ENCODE measurements at regions not wholly inside any gene's neighbourhood (a gene's known extent, or its start where the extent isn't known, plus 50 kb on each side); places are given as distances from the start of the nearest gene placed in this dataset.

DNA sequence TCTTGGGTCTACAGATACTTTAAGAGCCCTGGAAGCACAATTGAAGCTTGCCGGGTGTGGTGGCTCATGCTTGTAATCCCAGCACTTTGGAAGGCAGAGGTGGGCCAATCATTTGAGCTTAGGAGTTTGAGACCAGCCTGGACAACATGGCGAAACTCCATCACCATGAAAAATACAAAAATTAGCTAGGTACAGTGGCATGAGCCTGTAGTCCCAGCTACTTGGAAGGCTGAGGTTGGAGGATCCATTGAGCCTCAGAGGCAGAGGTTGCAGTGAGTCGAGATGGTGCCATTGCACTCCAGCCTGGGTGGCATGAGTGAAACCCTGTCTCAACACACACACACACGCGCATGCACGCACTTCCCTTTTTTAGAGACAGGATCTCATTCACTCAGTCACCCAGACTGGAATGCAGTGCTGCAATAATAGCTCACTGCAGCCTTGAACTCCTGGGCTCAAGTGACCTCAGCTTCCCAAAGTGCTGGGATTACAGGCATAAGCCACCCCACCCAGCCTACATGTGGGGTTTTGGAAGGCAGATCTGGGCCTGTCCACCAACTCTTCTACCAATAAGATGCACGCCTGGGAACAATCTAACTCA lies 182.5 kb upstream of the JARID2 start:
- DNase-seq (ENCODE audit: low spot score) = no peak

DNA sequence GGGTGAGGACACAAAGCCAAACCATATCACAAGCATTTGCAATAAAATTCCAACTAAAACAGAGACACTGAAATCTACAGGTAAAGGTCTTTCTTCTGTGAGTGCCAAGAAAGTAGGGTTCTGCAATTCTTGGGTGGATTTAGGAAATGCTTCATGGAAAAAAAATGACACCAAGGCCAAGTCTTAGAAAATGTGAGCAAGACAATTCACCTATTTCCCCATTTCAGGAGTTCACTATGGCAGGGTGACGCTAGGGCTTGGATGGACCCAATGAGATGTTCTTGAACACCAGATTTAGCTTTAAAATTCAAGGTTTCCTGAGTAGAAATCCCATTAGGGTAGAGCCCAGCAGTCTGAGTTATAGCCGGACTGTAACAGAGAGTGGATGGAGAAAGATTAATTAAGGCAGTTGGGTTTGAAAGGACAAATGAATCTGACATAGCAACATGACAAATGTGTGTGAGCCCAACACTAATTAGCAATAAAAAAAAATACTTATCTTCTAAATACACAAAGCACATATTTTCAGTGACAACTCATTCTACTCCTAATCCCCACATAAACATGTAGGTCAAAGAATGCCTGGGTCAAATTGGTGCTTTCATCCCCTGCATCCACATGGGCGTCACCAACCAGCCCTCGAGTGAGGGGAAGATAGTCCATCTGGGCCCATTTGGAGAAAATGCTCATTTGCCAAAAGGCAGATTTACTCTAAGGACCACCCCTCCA lies 180.4 kb upstream of the JARID2 start:
- no peak for DNase-seq (ENCODE audit: low spot score)

DNA sequence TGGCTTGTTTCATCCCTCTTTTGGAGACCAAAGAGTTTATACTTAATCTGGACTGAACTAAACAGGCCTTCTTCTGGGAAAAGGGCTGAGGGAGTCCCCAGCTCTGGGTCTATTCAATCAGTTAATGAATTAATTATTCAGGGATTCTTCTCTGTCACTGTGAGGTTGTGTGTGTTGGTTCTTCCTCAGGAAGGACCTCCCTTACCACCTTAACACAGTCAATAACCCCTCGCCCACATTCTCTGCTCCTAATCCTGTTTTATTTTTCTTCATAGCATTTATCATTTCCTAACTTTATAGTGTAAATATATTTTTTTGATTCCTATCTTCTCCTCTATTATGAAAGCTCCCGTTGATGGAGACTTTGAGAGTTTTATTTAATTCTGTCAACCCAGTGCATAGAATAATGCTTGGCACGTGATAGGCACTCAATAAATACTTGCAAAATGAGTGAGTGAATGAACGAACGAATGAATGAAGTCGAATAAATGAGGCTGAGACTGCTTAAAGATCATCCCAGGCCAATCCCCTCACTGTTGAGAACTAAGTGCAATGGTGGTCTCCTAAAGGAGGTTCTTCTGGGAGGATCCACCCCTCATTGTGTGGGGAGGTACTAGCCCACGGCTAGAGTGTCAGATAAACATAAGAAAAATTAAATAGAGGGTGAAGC lies 179.6 kb upstream of the JARID2 start:
- no peak for DNase-seq (ENCODE audit: low spot score)

DNA sequence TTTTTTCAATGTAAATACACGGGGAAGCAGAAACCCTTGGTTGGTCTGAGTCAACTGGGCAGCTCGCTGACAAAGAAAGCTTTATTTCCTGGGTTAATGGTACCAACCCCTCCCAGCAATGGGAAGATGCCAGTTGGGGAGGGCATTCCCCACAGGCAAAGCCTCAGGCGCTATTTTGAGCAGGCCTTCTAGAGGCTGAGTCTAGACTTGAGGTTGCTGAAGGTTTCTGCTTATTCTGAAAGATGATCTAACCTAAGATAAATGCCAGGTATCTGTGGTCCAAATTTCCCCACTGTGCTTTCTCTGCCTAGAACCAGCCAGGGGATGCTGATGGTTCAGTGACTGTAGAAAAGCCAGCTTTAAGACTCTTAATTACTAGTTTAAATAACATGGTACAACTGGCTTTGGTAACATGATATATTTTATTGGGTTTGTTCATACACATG lies 172.5 kb upstream of the JARID2 start:
- no peak for DNase-seq (ENCODE audit: low spot score)

DNA sequence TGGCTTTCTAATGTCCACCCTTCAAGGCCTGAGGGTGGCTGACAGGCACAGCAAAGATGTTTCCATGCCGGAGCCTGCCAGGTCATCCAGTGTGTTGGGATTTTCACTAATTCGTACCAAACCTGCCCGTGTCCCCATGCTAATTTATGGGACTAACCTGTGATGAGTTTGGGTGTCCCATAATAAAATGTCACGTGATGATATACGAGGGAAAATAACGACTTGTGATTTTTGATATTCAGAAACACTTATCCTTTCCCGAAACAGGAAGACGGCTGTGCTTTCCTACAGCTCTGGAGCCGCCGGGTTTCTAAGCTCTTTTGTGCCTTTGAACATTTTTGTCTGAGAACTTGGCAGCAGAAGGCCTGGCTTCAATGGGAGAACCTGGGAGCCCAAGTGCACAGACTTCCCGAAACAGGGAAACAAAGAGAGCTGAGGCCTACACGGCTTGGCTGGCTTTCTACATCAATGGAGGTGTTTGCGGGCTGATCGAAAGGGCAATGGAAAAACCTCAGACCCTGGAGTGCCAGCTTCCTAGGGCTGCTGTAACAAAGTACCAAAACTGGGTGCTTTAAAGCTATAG lies 171.9 kb upstream of the JARID2 start:
- no peak for DNase-seq (ENCODE audit: low spot score)

DNA sequence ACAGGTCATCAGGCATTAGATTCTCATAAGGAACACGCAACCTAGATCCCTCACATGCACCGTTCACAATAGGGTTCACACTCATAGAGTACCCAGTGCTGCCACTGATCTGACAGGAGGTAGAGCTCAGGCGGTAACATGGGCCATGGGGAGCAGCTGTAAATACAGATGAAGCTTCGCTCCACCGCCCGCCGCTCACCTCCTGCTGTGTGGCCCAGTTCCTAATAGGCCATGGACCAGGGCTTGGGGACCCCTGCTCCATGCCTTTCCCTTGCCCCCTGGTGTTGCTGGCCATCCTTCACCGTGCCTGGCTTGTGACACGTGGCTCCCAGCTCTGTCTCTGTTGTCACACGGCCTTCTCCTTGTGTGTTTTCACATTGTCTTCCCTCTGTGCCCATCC lies 171.1 kb upstream of the JARID2 start:
- no peak for DNase-seq (ENCODE audit: low spot score)

DNA sequence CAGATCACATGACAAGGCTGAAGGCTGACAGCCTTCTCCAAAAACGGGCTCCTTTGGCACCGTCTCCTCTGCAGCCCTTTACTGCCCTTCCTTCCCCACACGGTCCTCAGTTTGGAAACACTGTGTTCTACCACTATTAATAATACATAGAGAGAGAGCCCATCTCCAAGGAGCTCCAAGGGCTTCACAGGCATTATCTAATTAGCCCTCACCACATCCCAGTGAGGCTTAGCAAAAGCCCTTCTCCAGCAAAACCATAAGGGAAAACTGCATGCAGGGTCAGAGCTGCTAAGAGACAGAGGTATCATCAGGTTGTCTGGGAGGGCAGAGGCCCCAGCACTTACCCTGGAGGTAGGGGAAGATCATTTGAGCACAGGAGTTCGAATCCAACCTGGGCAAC lies 169.3 kb upstream of the JARID2 start:
- DNase-seq (ENCODE audit: low spot score) = no peak

DNA sequence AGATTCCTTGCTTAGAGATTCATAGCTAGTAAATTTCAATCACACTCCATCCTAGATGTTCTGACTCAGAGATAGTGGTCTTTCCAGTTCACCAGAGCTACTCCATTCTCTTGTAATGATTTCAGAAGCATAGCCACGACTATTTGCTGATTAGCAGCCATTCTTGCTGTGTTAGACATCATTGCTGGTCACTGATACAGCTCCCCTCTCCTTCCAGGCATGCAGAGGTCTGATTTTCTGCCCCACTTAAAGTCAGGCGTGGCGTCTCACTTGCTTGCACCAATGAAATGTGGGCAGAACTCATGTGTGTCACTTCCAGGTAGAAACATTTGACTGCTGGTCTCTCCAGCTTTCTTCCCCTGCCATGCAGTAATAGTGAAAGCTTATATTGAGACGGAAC lies 168.9 kb upstream of the JARID2 start:
- DNase-seq (ENCODE audit: low spot score) = no peak

DNA sequence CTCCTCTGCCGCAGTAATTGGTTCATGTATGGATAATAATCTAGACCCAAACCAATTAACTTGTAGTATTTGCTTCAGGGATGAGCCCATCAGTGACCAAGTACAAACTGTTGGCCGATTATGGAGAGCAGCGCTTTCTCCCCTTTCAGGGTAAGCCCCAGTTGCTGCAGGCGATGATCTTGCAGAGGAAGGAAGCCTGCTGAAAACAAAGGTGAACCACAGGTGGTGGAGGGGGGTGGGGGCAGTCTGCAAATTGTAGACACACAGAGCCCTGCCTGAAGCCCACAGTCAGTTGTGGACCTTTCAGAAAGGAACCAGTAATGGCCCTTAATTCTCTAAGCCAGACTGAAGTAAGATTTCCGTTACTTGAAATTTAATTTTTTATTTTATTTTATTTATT lies 167.9 kb upstream of the JARID2 start:
- no peak for DNase-seq (ENCODE audit: low spot score)

DNA sequence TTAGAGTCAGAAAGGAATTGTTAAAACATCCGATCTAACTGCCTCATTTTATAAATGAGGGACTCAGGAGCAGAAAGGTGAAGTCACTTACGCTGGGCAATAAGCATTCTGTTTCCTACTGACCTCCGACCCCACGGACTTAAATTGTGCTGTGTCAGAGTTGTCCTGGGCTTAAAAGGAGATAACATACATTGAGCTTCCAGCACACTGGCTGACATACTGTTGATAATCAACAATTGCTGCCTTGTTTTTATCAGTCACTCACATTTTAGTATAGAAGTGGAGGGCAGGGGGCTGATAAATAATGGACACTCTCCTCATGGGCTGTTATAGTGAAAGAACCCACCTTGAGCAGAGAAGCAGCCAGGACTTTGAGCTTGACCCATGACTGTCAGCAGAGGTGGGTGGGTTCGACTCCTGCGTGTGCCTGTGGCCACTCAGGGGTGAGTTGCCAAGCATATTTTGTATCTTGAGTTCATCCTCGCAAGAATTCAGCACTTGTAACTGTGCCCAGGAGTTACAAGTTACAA lies 166.5 kb upstream of the JARID2 start:
- DNase-seq (ENCODE audit: low spot score) = no peak

DNA sequence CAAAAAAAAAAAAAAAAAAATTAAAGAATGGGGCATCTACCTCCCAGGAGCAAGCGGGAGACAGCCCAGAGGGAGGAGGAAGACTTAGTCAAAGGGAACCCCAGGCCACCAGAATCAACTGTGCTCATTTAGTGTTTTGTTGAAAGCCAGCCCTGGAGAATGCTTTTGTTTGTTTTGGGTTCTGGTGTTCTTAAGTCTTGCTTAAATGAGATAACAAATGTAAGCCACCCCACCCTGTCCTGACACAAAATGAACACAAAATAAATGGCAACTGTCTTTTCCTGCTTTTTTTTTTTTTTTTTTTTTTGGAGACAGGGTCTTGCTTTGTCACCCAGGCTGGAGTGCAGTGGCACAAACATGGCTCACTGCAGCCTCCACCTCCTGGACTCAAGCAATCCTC lies 165.0 kb upstream of the JARID2 start:
- DNase-seq (ENCODE audit: low spot score) = no peak

DNA sequence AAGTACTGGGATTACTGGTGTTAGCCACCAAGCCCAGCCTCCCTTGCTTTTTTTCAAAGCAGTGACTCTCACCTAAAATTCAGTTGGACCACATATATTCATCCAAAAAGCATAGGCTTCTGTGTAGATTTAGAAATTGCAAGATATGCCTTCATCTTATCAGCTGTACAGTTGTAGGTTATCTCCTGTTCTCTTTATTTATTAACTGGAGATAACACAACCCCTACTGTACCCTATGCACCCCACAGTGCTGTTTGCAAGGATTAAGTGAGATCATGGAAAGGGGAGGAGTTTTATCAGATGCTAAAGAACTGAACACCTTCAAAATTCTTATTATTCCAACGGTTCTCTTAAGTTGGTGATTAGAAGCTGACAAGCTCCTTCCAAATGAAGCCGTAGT lies 164.4 kb upstream of the JARID2 start:
- no peak for DNase-seq (ENCODE audit: low spot score)

DNA sequence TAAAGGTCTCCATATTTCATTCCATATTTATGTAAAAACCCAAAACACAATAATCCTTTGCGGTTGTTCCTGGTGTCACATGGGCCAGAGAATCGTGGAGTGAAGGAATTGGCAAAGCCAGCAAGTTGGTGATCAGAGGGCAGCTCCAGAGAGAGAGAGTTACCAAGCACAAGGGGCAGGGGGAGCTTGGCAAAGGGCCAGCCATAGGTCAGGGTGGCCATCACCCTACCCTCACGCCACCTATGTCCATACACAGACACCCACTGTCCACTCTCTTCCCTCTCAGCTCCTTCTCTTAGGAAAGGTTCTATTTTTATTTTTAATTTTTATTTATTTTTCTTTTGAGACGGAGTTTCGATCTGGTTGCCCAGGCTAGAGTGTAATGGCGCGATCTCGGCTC lies 163.2 kb upstream of the JARID2 start:
- no peak for DNase-seq (ENCODE audit: low spot score)

DNA sequence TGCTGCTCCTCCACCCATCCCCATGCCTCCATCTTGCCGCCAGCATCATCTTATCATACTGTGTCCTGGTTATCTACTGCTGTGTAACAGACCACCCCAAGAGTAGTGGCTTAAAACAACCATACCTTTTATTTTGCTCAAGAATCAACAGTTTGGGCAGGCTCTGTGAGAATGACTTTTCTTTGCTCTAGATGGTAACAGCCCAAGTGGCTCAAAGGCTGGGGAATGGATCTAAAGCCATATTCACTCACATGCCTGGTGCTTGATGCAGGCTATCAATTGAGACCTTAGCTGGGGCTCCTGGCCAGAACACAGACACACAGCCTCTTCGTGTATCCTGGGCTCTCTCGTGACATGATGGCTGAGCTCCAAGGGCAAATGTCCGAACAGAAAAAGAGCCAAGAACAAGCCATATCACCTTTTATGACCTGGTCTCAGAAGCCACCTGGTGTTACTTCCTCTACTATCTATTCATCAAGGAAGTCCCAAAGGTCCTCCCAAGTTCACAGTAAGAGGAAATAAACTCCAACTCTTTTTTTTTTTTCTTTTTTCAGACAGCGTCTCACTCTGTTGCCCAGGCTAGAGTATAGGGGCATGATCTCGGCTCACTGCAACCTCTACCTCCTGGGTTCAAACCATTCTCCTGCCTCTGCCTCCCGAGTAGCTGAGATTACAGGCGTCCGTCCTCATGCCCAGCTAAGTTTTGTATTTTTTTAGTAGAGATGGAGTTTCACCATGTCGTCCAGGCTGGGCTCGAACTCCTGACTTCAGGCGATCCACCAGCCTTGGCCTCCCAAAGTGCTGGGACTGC lies 159.3 kb upstream of the JARID2 start:
- no peak for DNase-seq (ENCODE audit: low spot score)

DNA sequence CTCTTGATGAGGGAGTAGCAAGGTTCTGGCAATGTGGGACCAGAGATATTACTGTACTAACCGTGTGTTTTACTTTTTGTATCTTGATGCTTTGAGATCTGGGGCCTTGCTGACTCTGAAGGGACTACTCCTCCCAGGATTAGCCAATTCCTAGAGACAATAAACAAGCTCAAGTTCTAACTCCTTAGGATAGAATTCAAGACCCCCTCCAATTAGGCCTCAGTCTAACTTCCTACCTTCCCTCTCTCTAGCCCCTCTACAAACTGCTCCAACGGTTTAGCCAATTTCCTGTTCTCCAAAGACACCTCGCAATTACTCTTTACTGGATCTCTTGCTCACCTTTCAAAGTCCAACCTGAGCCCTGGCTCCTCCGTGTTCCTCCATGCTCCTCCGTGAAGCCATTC lies 158.7 kb upstream of the JARID2 start:
- no peak for DNase-seq (ENCODE audit: low spot score)

DNA sequence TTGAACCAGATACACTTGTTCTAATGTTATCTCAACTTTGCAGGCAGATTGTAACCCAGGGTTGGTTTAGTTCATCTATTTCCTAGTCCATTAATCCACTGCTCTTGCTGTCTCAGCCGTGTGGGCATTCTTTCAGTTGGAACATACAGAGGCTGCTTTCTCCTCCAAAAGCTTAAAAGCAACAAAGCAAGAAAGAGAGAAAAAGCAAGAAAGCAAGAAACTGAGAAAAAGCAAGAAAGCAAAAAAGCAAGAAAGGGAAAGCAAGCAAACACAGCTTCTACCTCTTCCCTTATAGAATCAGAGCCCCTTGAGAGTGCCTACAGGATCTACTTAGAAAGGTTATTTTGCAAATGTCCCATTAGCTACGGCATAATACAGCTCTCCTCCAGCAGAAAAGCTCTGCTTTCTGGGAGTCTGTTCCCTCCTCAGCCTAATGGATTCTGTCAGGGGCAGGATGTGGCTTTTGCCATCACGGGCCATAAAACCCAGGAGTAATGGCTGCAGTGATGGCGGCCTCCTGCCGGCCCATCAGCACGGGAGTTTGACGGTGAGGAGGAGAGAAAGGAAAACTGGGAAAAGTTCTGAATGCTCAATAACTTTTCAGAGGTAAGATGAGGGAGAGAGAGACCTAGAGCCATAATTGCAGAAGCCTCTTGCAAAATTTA lies 156.8 kb upstream of the JARID2 start:
- no peak for DNase-seq (ENCODE audit: low spot score)

DNA sequence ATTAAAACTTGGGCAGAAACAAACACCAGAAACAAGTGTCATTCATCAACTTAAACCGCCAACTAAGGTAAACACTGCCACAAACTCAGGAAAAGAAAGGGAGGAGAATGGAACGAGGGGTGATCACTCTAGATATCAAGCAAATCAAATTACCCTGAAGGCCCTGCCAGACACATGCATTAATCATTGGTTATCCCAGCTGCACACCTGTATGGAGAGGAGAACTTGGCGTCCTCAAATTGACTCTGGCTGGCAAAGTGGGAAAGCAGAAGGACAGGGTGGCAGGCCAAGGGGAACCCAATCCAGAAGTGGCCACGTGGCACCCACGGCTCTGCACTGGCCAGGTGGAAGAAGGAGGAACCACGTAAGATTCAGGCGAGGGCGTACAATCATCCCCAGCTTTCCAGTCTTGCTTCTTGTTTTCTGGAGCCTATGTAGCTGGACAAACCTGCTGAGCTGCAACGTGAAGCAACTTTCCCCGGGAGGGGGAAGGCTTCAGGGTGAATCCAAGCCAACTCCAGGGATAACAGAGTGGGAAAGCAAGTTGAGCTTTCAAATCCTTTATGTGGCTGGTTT lies 156.2 kb upstream of the JARID2 start:
- DNase-seq (ENCODE audit: low spot score) = no peak

DNA sequence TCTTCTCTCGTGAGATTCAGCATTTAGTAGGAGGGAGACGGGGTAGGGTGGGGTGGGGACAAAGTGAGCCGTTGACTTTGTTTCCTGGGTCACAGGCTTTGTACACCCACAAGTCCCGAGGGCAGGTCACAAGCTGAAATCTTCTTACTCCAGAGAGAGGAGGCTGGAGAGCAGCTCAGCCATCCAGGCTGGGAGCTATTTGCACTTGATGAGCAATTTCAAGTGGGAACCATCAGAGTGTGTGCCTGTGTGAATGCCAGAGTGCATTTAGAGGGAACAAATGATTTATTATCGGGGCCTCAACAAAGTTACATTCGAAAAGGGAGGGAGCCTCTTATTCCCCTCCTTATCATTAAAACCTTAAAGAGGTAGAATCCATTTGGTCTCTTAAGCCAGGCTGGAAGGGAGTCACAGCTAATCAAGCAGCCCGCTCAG lies 155.7 kb upstream of the JARID2 start:
- no peak for DNase-seq (ENCODE audit: low spot score)

DNA sequence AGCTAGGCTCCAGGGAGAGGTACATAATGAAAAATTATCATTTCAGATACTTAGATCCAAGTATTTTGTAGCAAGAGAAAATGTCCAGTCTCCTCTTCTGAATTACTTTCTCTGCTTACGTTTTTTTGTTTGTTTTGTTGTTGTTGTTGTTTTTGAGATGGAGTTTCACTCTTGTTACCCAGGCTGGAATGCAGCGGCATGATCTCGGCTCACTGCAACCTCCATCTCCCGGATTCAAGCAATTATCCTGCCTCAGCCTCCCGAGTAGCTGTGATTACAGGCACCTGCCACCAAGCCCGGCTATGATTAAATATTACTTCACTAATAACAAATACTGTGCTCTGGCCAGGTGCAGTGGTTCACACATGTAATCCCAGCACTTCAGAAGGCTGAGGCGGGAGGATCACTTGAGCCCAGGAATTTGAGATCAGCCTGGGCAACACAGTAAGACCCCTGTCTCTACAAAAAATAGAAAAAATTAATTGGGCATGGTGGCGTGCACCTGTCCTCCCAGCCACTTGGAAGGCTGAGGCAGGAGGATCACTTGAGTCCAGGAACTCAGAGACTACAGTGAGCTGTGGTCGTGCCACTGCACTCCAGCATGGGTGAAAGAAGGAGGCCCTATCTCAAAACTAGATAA lies 155.0 kb upstream of the JARID2 start:
- no peak for DNase-seq (ENCODE audit: low spot score)

All from CD4-positive, alpha-beta T cell treated with Interleukin-2 at 100 ng/mL for 4 hours (primary cell).